ENCODE measurements at regions not wholly inside any gene's neighbourhood (a gene's known extent, or its start where the extent isn't known, plus 50 kb on each side); places are given as distances from the start of the nearest gene placed in this dataset.
A peak's percentile ranks its signal among the peaks of the same experiment; 100 is the strongest.
"Not testable (repeated sequence)": the region's sequence is repeated elsewhere in the genome, so short reads cannot be mapped to it uniquely, and the experiment has no call there.

GRCh38 chr22:18731075-18731666 lies 119.5 kb upstream of the RIMBP3 start:
- TF ChIP-seq EZH2 (IDR thresholded peaks at IDR 0.05; ENCODE audit: low read length, missing control alignments): no peak
- TF ChIP-seq CTCF (conservative IDR thresholded peaks at IDR 0.05 in 1 of 2, IDR thresholded peaks at IDR 0.05 in 1 of 2; ENCODE audit: low read depth in 1 of 2, low read length in 2 of 2): no peak
- Histone ChIP-seq H3K36me3 (ENCODE audit: control insufficient read depth, insufficient read depth, low read length) (no peaks in the 10 kb centered on the region), H3K79me2 (ENCODE audit: control insufficient read depth, insufficient read depth, low read length) (no peaks in the 10 kb centered on the region), H2AFZ (ENCODE audit: low read length) (no peak overlapping the region), H3K27me3 (ENCODE audit: control insufficient read depth, insufficient read depth, low read length) (no peaks in the 10 kb centered on the region), H3K4me1 (ENCODE audit: control insufficient read depth, extremely low read depth, insufficient read depth, low read length) (no peaks in the 10 kb centered on the region), H3K9ac (ENCODE audit: insufficient read depth, low read length) (no peak overlapping the region), H3K4me3 (replicated peaks in 1 of 4; ENCODE audit: control extremely low read depth in 1 of 4, insufficient read depth in 1 of 4, low read depth in 3 of 4, low read length in 4 of 4) (no peak overlapping the region), H3K4me2 (ENCODE audit: extremely low read depth, insufficient read depth, low read length) (no peak overlapping the region), H4K20me1 (ENCODE audit: control insufficient read depth, extremely low read depth, insufficient read depth, low read length) (no peaks in the 10 kb centered on the region), H3K27ac (ENCODE audit: insufficient read depth, low read length) (no peak overlapping the region), H3K9me3 (ENCODE audit: control insufficient read depth, insufficient read depth, low read depth, low read length) (no peaks in the 10 kb centered on the region)
- DNase-seq (ENCODE audit: low read depth in 2 of 2): no peak

- DNase-seq (ENCODE audit: low read depth in 2 of 2): peak in 1 of 2 donors; percentile 68
- not testable (repeated sequence) for H3K27me3 ChIP-seq (ENCODE audit: control insufficient read depth, insufficient read depth, low read length); H3K36me3 ChIP-seq (ENCODE audit: control insufficient read depth, insufficient read depth, low read length); H4K20me1 ChIP-seq (ENCODE audit: control insufficient read depth, extremely low read depth, insufficient read depth, low read length); H3K4me1 ChIP-seq (ENCODE audit: control insufficient read depth, extremely low read depth, insufficient read depth, low read length); H3K9ac ChIP-seq (ENCODE audit: insufficient read depth, low read length); H3K27ac ChIP-seq (ENCODE audit: insufficient read depth, low read length); H3K4me2 ChIP-seq (ENCODE audit: extremely low read depth, insufficient read depth, low read length); H3K4me3 ChIP-seq (replicated peaks in 1 of 4; ENCODE audit: control extremely low read depth in 1 of 4, insufficient read depth in 1 of 4, low read depth in 3 of 4, low read length in 4 of 4); H3K9me3 ChIP-seq (ENCODE audit: control insufficient read depth, insufficient read depth, low read depth, low read length); H2AFZ ChIP-seq (ENCODE audit: low read length); H3K79me2 ChIP-seq (ENCODE audit: control insufficient read depth, insufficient read depth, low read length)
These were observed 118.7 kb upstream of the RIMBP3 start for GRCh38 chr22:18730410-18730809.

Data from fibroblast of lung (primary cell).